SK-N-SH (cell line): ENCODE measurements at regions not wholly inside any gene's neighbourhood (a gene's known extent, or its start where the extent isn't known, plus 50 kb on each side); places are given as distances from the start of the nearest gene placed in this dataset.
"Not testable (repeated sequence)": the region's sequence is repeated elsewhere in the genome, so short reads cannot be mapped to it uniquely, and the experiment has no call there.

Source experiments
- CTCF ChIA-PET: fragments of 300-600, 350-600 bp; formaldehyde crosslinking; extraction: SDS; loops from one replicate; lab custom pipeline; 2021; lab: Yijun Ruan, JAX
- POLR2A ChIA-PET: fragments of 350-600 bp; sonication (Branson Sonifier 250); formaldehyde crosslinking; extraction: SDS; loops from one replicate; lab custom pipeline; 2020; ENCODE audit warnings: antibody characterized with exemption, inconsistent platforms; lab: Yijun Ruan, JAX
- DNase-seq: peaks from one replicate; pipeline ENCODE4 v3.0.0; 2012
- H2AFZ ChIP-seq: fragments of 200-600 bp; sonication (generic); 2 replicates; pipeline ENCODE4 v1.8.1; 2016; ENCODE audit warnings: antibody characterized with exemption, mild to moderate bottlenecking, low read depth
- H3F3A ChIP-seq: fragments of 200-600 bp; sonication (generic); replicated peaks from 2 replicates; pipeline ENCODE3; 2016; ENCODE audit warnings: antibody characterized with exemption, mild to moderate bottlenecking; ENCODE audit not compliant: insufficient read depth
- H3K27ac ChIP-seq, 2 experiments: fragments of 200-500 bp in 1 of 2; fragments of 200-600 bp in 1 of 2; sonication (Bioruptor generic) in 1 of 2; sonication (generic), shearing (Covaris generic) in 1 of 2; 2 replicates each; pipeline versions ENCODE4 v1.5.1 to v1.6.1; 2014 to 2016; ENCODE audit warnings: low read depth in 2 of 2, inconsistent platforms in 1 of 2, low read length in 1 of 2, mild to moderate bottlenecking in 1 of 2, mixed read lengths in 1 of 2
- H3K27me3 ChIP-seq: fragments of 200-600 bp; sonication (generic), shearing (Covaris generic); 2 replicates; pipeline ENCODE4 v1.6.1; 2016; ENCODE audit warnings: mixed run types; ENCODE audit not compliant: insufficient read depth
- H3K36me3 ChIP-seq, 2 experiments: fragments of 200-500 bp in 1 of 2; fragments of 200-600 bp in 1 of 2; sonication (Bioruptor generic) in 1 of 2; sonication (generic) in 1 of 2; replicated peaks in 1 of 2; 2 replicates each; pipeline versions ENCODE3 to v1.5.1; 2014 to 2016; ENCODE audit warnings: low read length in 1 of 2, mild to moderate bottlenecking in 1 of 2; ENCODE audit not compliant: insufficient read depth in 2 of 2, control insufficient read depth in 1 of 2
- H3K4me1 ChIP-seq, 2 experiments: fragments of 200-500 bp in 1 of 2; fragments of 200-600 bp in 1 of 2; sonication (Bioruptor generic) in 1 of 2; sonication (generic), shearing (Covaris generic) in 1 of 2; 2 replicates each; pipeline versions ENCODE4 v1.5.1 to v1.6.1; 2014 to 2016; ENCODE audit warnings: low read depth in 1 of 2, low read length in 1 of 2, mixed run types in 1 of 2; ENCODE audit not compliant: insufficient read depth in 2 of 2, control insufficient read depth in 1 of 2
- H3K4me2 ChIP-seq: fragments of 200-600 bp; sonication (generic), shearing (Covaris generic); 2 replicates; pipeline ENCODE4 v1.6.1; 2017; ENCODE audit warnings: mixed run types
- H3K4me3 ChIP-seq, 2 experiments: fragments of 200-500 bp in 1 of 2; fragments of 200-600 bp in 1 of 2; sonication (Bioruptor generic) in 1 of 2; sonication (generic), shearing (Covaris generic) in 1 of 2; 2 replicates each; pipeline versions ENCODE4 v1.5.1 to v1.8.1; 2014 to 2016; ENCODE audit warnings: low read depth in 2 of 2, inconsistent platforms in 1 of 2, low read length in 1 of 2, mild to moderate bottlenecking in 1 of 2, mixed read lengths in 1 of 2, moderate library complexity in 1 of 2
- H3K79me2 ChIP-seq: fragments of 200-600 bp; sonication (generic); 2 replicates; pipeline ENCODE4 v1.8.1; 2017; ENCODE audit warnings: mild to moderate bottlenecking; ENCODE audit not compliant: insufficient read depth
- H3K9ac ChIP-seq: fragments of 200-600 bp; sonication (generic); 2 replicates; pipeline ENCODE4 v1.6.1; 2017; ENCODE audit warnings: mixed run types
- H3K9me2 ChIP-seq: fragments of 200-600 bp; sonication (generic); 2 replicates; pipeline ENCODE4 v1.6.1; 2017; ENCODE audit warnings: mixed run types
- H3K9me3 ChIP-seq: fragments of 200-600 bp; sonication (generic); 2 replicates; pipeline ENCODE4 v1.6.1; 2017; ENCODE audit warnings: mixed run types, mild to moderate bottlenecking, moderate library complexity
- H4K20me1 ChIP-seq: fragments of 200-600 bp; sonication (generic); 2 replicates; pipeline ENCODE4 v1.6.1; 2017; ENCODE audit warnings: mild to moderate bottlenecking, mixed run types; ENCODE audit not compliant: insufficient read depth
- WGBS: methylation state at CpG from one replicate; pipeline ENCODE4 v1.1.6; 2017; ENCODE audit warnings: low lambda C conversion rate; 5-methylcytosine and 5-hydroxymethylcytosine counted together

- H3K4me2 ChIP-seq, DNase-seq, CTCF ChIA-PET, H3K9me3 ChIP-seq, H3K9me2 ChIP-seq, H3K9ac ChIP-seq, H3K4me1 ChIP-seq, H3K27ac ChIP-seq, POLR2A ChIA-PET, H4K20me1 ChIP-seq, H3K27me3 ChIP-seq, H3K4me3 ChIP-seq, H3F3A ChIP-seq, H2AFZ ChIP-seq: not testable (repeated sequence)
- H3K79me2 ChIP-seq: peaks cover 20% of the 10 kb centered on the region
- 95% methylated on average over 14 of the region's 15 CpGs for WGBS
- peaks cover 0 to 12% of the 10 kb centered on the region in 2 experiments for H3K36me3 ChIP-seq
These were observed 1431.8 kb downstream of the FOXD4L5 start for GRCh38 chr9:63853140-63853751.

- H3F3A ChIP-seq, H3K4me3 ChIP-seq, H3K4me2 ChIP-seq, H4K20me1 ChIP-seq, H3K9ac ChIP-seq, CTCF ChIA-PET, H3K4me1 ChIP-seq, H3K79me2 ChIP-seq, POLR2A ChIA-PET, H3K36me3 ChIP-seq, H2AFZ ChIP-seq, DNase-seq, H3K9me2 ChIP-seq, H3K27me3 ChIP-seq, H3K27ac ChIP-seq, H3K9me3 ChIP-seq: not testable (repeated sequence)
- WGBS: 13% methylated on average over 1 of the region's 1 CpG
These were observed 1460.2 kb downstream of the FOXD4L5 start for GRCh38 chr9:63824804-63825203.

DNA sequence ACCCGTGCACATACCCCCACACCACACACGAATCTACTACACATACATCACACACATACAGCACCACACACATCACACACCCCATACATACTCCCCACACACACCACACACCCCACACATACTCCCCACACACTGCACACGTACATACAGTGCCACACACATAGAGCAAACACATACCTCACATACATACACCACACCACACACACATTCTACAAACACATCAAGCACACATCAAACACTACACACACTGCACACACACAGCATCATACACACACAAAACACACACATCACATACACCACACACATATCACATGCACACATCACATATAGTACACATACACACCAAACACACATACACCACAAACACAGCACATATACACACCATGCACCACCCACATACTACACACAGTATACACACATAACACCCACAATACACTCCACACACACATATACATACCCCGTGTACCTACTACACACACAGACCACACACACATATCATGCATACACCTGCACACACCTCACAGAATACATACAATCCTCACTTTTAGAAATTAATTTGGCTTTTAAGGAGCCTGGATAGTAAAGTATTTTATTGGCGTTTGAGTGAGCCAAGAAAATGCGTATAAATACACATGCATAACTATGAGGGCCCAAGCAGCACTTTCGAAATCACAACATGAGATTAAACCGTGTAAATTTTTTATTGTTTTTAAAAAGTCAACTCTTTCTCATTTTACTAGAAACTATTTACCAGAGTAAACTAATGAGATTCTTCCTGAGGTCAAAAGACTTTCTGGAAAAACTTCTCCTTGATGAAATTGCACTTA is 1461.4 kb downstream of the FOXD4L5 start:
- H2AFZ ChIP-seq, H3K4me1 ChIP-seq, H4K20me1 ChIP-seq, H3K79me2 ChIP-seq, CTCF ChIA-PET, H3K9me3 ChIP-seq, H3K9ac ChIP-seq, H3K36me3 ChIP-seq, H3K4me2 ChIP-seq, H3K9me2 ChIP-seq, H3F3A ChIP-seq, POLR2A ChIA-PET, H3K4me3 ChIP-seq, H3K27ac ChIP-seq, H3K27me3 ChIP-seq: not testable (repeated sequence)
- DNase-seq: peak; percentile 4
- 29% methylated on average over 8 of the region's 8 CpGs for WGBS

GRCh38 chr9:63822615-63823374 is 1462.2 kb downstream of the FOXD4L5 start:
- H3K4me1 ChIP-seq, H2AFZ ChIP-seq, H3K4me3 ChIP-seq, H3K27me3 ChIP-seq, H3K4me2 ChIP-seq, CTCF ChIA-PET, H3K27ac ChIP-seq, H3K9me2 ChIP-seq, H3F3A ChIP-seq, POLR2A ChIA-PET, H4K20me1 ChIP-seq, H3K79me2 ChIP-seq, DNase-seq, H3K9me3 ChIP-seq, H3K36me3 ChIP-seq, H3K9ac ChIP-seq: not testable (repeated sequence)
- WGBS: 42% methylated on average over 6 of the region's 6 CpGs

GRCh38 chr9:63821293-63821692 is 1463.7 kb downstream of the FOXD4L5 start:
- H3K79me2 ChIP-seq, CTCF ChIA-PET, H3K4me2 ChIP-seq, H3K27ac ChIP-seq, H3K9me2 ChIP-seq, H3K4me3 ChIP-seq, H3K9ac ChIP-seq, H3K27me3 ChIP-seq, H3K9me3 ChIP-seq, H4K20me1 ChIP-seq, H3F3A ChIP-seq, H2AFZ ChIP-seq, H3K4me1 ChIP-seq, DNase-seq, POLR2A ChIA-PET, H3K36me3 ChIP-seq: not testable (repeated sequence)
- 38% methylated on average over 10 of the region's 10 CpGs for WGBS

DNA sequence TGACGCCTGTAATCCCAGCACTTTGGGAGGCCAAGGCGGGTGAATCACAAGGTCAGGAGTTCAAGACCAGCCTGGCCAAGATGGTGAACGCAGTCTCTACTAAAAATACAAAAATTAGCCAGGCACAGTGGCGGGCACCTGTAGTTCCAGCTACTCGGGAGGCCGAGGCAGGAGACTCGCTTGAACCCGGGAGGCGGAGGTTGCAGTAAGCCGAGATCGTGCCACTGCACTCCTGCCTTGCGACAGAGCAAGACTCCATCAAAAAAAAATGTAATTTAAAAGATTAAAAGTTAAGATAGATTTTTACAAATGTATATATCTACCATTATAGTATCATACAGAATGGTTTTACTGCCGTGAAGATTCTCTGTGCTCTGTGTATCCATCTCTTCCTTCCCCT is 1464.1 kb downstream of the FOXD4L5 start:
- H3K27me3 ChIP-seq, CTCF ChIA-PET, POLR2A ChIA-PET, H2AFZ ChIP-seq, H3K36me3 ChIP-seq, H3K9me2 ChIP-seq, H3K9ac ChIP-seq, H3K27ac ChIP-seq, H3K4me2 ChIP-seq, H3K79me2 ChIP-seq, H3K4me3 ChIP-seq, DNase-seq, H3K9me3 ChIP-seq, H4K20me1 ChIP-seq, H3K4me1 ChIP-seq, H3F3A ChIP-seq: not testable (repeated sequence)
- 69% methylated on average over 13 of the region's 13 CpGs for WGBS
